GM18870 (cell line): ENCODE measurements at regions not wholly inside any gene's neighbourhood (a gene's known extent, or its start where the extent isn't known, plus 50 kb on each side); places are given as distances from the start of the nearest gene placed in this dataset.

Experiments
- ATAC-seq: cut with Tn5 transposase; IDR thresholded peaks from one replicate; pipeline ENCODE4 v1.9.1; 2021; ENCODE audit warnings: moderate library complexity; ENCODE audit not compliant: unreplicated experiment

DNA sequence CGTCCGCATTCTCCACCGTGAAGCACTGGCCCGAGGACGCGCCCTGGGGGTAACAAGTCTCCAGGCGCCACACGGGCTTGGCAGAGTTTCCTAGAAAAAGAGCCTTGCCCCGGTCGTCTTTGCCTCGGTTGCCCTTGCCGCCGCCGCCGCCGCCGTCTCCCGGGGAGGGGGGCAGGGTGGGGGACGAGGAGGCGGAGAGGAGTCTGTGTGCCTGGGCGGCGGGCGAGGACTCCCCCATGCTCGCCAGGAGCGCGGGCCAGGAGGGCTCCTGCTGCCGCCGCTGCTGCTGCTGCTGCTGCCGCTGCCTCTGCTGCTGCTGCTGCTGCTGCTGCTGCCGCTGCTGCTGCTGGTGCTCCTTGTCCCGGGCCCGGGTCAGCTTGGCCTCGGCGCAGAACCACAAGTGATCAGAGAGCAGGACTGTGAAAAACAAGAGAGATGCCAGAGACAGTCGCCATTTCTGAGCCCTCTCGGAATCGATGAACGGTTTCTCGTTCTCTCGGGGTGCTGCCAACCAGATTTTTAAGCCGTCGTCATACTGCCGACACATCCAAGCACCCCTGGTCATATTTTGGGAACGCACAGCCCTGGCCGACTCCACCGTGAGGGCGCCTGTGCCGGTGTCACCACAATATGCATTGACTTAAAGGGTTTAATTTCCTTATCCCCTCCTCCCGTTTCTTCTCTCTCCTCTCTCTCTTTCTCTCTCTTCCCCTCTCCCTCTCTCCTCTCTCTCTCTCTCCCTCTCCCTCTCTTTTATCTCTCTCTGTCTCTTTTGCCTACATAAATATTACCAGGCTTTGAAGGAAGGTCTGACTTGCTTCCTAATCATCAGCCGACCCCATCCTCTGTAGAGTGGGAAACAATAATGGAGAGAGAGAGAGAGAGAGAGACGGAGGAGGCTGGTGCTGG lies 349.1 kb downstream of the LIG4 start:
- no peak for ATAC-seq

DNA sequence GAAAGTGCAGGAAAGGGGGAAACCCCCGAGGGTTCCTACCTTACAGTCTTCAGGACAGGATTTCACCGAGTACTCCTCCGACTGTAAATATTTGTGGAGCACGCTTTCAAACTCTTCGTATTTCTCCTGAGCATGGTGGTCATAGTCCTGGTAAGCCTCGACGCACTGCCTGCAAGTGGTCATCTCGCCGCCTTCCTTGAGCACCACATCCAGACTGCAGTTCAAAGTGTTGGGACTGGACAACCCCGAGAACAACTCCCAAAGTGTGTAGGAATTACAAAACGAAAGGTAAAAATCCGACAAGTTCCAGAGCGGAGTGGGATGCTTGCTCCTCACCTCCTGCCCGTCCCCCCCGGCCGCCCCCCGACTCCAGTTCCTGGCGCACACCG lies 349.7 kb downstream of the LIG4 start:
- no peak for ATAC-seq

DNA sequence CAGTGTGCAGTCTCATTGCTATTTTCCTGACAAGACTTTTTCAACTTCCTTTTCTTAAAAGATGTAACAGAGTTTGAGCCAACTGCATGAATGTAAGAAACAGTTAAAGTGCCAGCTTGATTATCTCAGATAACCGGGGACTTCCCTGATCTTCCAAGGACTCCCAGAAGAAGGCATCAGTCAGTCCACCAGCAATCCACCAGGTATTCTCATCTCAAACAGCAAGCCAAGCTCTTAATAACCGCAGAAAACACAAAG lies 350.1 kb downstream of the LIG4 start:
- ATAC-seq: no peak

DNA sequence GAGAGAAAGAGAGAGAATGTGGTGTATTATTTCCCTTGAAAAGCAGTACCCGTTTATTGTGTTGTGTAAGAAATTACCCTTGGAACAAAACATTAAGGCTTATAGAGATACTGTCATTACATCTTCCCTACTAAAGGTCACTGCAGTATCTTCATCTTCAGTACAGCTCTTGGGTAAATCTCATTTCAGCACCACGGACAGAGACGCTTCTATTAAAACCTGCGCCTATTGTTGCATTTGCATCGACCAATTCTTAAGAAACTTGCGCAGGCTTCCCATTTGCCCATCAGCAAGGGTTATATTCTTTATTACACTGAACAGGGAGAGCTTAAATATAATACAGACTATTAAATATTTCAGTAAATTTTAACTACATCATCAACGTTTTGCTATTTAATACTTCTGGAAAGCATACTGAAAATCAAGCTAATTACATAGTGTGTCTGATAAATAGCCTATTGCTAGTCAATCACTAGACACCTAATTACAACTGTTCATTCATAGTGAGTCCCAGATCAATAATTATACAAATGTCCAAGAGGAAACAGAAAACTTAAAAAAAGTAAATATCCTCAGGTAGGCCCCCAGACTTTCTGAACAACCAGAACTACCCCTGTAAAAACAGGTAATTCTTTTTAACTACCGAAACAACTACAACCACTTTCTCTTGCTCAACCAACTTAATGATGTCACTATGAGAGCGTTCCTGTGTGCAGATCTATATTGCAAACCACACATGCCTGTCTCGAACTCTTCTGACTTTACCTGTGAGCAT lies 350.6 kb downstream of the LIG4 start:
- no peak for ATAC-seq

DNA sequence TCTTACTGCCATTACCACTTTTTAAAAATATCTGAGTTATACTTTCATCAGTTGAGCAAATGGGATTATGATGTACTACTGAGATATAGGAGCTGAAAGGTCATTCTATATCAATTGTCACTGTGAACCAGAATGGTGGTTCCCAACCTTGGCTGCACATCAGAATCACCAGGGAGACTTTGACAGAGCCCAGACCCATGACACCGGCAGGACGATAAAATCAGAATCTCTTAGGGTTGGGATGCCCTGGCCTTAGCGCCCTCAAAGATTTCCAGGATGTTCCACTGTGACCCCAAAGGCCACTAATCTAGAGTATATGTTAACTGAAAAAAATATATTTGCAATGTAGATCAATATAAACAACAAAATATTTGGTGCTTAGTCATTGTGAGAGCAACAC lies 355.1 kb downstream of the LIG4 start:
- no peak for ATAC-seq

DNA sequence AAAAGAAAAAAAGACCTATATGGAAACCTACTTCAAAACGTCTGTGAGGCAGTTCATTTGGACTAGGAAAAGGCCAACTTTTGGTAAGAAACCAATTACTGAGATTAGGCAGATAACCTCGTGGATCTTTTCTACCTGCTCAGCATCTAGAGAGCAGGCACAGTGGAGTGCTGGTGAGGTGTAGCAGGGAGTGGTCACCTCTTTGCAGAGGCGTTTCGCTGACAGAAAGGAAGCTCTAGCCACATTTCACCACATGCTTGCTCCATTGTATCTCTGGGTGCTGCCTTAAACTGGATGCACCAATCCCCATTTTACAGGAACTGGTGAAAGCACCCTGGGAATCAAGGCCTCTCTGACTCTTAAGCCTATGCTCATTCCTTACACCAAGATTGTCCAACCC lies 360.5 kb downstream of the LIG4 start:
- no peak for ATAC-seq

DNA sequence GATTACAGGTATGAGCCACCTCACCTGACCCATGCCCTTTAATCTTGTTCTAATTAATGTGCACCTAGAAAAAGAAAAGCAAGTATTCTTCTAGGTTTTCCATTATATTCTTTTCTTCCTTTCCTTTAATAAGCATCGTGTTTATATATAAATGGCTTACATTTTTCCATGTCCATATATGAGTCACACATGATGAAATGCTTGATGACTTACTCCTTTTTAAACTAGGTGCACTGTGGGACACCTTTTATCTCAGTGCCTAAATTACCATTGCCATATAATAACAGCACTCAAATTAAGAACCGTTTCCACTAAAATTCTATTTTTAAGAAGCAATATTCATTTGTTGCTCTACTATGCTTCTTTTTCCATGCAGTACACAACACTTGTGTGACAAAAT lies 363.3 kb downstream of the LIG4 start:
- no peak for ATAC-seq

DNA sequence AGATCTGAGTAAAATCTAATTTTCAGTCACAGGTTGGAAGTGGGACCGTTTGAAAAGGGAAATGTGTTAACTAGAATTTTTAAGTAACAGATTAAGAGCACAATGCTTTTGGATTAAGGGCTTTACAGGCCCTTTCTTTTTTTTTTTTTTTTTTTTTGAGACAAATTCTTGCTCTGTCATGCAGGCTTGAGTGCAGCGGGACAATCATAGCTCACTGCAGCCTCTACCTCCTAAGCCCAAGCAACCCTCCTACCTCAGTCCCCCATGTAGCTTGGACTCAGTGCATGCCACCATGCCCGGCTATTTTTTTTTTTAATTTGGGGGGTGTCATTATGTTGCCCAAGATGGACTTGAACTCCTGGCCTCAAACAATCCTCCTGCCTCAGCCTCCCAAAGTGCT lies 363.7 kb downstream of the LIG4 start:
- no peak for ATAC-seq

DNA sequence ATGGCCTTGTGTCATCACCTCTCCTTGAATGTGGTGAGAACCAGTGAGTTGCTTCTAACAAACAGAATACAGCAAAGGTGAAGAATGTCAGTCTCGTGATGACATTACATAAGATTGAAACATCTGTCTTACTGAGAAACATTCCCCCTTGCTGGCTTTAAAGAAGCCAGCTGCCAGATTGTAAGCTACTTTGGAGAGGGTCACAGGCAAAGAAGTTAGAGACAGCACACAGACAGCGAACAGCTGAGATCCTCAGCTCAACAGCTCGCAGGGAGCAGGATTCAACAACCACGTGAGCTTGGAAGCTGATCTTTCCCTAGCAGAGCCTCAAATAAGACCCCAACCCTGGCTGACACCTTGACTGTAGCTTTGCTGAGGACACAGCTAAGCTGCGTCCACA lies 367.9 kb downstream of the LIG4 start:
- no peak for ATAC-seq

DNA sequence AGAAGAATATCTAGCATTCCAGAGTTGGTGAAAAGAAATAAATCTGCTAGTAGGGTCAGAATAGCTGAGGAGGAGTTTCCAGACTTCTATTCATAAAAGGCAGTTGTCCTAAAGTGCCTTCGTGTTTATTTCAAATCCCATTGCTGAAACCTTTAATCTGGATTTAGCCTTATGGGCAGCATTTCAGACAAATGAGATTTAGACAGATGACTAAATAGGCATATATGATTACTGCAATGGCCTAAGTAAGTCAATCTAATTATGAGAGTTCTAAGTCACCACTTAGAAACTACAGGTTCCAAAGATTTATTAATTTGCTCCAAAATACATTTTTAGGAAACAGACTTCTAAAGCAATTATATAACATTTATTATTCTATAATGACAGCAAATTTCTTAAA lies 368.7 kb downstream of the LIG4 start:
- no peak for ATAC-seq

DNA sequence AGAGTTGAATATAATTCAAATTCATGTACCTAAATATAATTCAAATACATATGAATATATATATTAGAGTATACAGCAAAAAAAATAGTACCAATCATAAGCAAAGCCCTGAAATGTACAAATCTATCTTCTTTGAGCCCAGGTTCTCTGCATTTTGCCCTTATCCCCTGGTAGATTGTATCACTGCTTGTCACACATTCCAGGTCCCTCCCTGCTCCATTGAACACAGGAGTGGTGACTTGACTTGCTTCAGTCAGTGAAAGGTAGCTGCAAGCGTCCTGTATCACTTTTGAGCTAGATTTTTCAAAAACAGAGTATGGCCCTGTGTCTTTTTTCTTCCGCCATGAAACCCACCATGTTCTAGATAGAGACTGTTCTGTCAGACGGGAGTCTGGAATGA lies 369.4 kb downstream of the LIG4 start:
- no peak for ATAC-seq

DNA sequence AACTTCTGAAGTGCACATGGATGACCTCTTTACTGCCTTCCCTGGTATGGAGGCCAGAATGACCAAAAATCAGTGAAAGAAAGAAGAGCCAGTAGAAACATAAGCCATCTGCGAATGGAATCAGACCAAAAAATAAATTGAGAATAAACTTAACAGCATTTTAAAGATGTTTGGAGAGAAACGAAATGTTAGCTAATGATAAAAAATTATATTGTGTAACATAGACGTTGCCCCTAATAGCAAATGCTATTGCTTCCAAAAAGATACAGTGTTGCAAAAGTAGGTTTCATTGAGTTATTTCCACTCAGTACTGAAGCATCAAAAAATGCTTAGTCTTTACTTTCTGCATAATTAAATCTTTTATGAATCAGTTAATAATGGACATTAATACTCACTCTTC lies 371.7 kb downstream of the LIG4 start:
- ATAC-seq: no peak

DNA sequence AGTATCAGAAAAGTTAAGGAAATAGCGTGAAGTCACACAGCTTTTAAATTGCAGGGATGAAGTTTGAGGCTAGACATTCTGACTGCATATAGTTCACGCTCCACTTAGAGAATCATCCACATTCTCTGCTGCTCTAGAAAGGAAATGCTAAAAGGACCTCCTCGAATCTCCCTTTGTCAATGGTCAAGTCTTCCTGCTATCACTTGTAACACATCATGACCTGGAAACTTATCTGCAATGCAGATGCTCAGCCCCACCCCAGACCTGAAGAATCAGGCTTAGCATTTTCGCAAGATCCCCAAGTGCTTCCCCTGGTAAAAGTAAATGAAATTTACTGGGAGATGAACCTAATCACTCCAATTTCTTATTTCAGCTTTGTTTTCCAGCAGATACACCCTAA lies 372.1 kb downstream of the LIG4 start:
- ATAC-seq: no peak

DNA sequence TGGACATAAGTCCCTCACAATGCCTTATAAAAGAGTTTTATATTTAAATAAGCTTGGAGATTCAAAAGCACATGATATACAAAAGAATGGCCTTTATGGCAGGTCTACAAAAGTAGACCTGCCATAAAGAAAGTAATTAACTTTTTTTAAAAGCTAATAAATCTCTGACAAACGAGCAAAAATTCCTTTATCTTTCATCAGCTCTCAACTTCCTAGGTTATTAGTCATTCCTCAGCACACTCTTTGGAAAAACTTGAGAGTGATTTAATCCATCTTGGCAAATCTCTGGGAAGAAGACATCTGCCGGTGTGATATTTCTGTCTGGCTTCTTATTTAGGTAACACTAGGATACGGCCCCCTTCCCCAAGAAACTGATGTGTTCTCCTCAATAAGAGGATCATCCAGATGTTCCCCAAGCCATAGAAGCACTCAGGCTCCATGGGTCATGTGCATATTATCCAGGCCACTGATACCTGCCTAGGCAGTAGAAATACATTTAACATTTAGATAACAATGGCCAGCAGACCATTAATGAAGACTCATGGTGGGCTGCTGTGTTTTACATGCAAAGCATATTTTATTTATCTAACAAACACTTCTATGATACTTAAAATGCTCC lies 372.7 kb downstream of the LIG4 start:
- ATAC-seq: no peak

DNA sequence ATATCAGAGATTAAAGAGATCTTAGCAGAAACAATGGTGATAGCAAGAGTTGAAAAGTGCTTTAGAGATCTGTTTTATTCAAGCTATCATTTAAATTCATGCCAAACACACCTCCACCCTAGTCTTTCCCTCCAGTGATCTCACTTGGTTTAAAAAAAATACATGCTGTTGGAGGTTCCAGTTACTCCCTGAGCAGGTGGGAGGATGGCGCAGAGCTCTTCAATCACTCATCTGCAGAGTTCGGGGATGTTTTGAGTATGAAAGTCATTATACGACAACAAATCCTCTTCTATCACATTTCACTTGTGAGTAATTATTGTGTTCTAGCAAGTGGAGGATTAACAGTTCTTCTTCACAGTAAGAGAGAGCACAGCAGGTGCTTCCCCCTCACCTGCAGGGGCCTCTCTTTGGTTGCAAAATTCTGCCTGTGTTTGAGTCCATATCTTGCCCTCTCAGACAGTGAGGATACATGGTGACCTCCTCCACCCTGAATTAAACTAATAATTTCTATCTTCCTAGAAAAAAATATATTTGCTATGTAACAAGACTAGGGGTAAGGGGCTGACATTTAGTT lies 376.7 kb downstream of the LIG4 start:
- ATAC-seq: no peak

DNA sequence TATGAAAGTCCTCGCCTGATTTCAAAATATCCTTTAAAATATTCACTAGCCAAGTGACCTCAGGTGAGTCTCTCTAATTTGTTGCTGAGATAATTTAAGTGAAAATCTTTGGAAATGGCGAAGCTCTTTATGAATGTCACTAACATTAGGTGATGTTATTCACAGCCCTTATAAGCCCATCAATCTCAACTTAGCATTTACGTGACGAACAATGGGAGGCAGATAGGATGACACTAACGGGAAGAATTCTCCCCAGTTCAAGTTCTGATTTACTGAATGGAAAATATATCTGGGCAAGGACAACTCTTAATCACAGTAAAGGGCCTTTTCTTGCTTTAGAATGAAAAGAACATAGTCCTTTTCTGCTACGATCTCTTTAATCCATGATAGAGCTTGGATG lies 378.7 kb downstream of the LIG4 start:
- ATAC-seq: no peak

DNA sequence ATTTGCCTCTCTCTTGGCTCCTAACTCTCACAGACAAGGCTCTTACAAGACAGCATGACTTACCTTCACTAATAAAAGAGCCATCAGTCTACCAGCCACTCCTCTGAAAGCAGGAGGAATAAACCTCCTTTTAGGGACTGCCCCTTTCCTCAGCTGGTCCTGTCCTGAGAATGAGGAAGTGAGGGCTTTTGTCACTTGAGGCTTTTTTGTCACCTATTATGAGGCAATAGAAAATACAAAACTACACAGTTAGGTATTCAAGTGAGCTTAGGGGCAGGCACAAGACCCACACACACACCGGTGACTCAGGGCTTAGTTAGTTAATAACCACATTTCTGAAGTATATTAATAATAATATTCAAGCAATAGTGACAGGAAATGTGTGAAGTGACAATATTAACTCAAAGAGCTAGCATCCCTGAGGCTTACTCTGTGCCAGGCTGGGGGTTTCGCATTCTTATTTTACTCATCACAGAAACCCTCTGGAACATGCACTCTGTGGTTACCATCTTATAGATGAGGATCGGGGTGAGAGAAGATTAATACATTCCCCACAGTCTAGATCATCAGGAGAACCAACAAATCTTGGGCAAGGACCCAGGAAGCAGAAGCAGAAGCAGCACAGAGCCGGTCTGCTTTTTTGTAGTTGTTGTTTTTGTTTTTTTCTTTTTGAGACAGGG lies 379.9 kb downstream of the LIG4 start:
- peak; percentile 90 for ATAC-seq

DNA sequence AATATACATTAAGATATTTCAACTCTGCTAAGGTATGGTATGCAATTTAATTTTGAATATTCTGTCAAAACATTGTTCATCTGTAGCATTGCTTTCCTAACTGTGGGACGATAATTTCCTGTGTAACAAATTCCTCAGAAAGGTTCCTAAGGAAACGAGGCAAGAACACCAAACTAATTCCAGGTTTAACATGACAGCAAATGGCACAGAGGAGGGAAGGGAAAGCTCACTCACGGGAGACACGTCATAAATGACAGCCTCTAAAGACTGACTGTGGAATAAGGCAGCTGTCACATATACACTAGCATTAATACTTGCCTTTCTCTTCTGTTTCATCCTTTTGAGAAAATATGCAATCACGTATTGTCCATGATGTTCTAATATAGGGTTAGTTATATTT lies 380.6 kb downstream of the LIG4 start:
- ATAC-seq: no peak

DNA sequence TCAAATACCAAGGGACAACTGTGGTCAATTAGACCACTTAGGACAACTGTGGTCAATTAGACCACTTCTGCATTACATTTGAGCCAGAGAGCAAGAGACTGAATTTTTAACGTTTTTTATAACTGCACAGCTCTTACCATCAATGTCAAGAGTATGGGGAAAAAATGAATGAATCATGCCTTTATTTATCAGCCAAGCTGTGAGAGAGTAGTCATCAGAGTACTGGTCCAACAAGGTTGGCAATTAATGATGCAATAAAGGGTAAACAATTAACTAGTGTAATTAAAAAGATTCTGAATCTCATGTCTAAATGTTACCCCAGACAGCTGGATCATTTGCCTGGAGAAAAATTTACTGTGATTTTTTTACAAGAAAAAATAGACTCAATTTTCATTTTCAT lies 381.1 kb downstream of the LIG4 start:
- ATAC-seq: no peak

DNA sequence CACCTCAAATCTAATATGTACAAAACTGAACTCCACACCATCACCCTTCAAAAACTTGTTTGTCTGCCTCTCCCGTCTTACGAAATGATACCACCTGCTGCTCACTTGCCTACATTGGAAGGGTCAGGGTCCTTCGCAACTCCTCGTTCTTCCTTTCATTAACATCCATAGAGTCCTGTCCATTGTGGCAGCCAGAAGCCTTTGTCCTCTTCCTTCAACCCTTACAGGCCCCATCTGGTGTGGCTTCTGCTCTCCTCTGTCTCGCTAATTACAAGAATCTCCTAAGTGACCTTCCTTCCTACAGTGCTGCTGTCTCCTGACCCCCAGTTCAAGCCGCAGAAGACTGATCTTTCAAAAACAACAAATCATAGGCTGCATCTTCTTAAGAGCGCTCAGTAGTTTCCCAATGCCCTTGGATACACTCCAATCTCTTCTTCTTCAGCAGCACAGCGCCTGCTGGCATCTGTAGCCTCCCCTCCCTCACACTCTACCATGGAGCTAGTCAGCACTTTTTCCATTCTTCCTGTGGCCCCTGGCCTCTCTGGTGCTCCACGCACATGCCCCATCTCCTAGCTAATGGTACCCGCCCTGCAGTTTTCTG lies 382.7 kb downstream of the LIG4 start:
- ATAC-seq: no peak

DNA sequence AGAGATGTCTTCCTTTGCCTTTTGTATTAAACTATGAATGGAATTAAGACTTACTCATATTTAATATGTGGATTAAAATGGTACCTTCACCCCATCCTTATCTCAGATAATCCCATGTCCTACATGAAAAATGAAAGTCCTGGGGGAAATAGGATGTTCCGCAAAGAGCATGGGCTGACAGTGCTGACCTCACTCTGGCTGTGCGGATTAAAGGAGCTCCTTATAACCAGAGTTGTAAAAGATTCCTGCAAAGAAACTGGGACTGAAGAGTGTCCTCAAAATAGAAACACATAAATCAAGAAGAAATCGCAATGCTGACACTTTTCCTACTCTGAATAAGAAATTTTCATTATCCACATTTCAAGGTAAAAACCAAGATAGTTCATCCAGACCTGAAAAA lies 384.5 kb downstream of the LIG4 start:
- ATAC-seq: no peak
